ENCODE measurements at regions not wholly inside any gene's neighbourhood (a gene's known extent, or its start where the extent isn't known, plus 50 kb on each side); places are given as distances from the start of the nearest gene placed in this dataset.

GRCh38 chr2:149828520-149829210, 241.1 kb upstream of the MMADHC start:
- no peak for DNase-seq (ENCODE audit: low spot score)
- Mint-ChIP-seq H3K4me3 (ENCODE audit: unreplicated experiment) (no peak overlapping the region), H3K27me3 (ENCODE audit: unreplicated experiment) (no peaks in the 10 kb centered on the region), H3K9me3 (ENCODE audit: unreplicated experiment) (no peaks in the 10 kb centered on the region), H3K36me3 (ENCODE audit: low read depth, unreplicated experiment) (no peaks in the 10 kb centered on the region), H3K27ac (ENCODE audit: unreplicated experiment) (no peak overlapping the region), H3K4me1 (ENCODE audit: unreplicated experiment) (peaks cover 5% of the 10 kb centered on the region)
- TF ChIP-seq, protein P1, sequence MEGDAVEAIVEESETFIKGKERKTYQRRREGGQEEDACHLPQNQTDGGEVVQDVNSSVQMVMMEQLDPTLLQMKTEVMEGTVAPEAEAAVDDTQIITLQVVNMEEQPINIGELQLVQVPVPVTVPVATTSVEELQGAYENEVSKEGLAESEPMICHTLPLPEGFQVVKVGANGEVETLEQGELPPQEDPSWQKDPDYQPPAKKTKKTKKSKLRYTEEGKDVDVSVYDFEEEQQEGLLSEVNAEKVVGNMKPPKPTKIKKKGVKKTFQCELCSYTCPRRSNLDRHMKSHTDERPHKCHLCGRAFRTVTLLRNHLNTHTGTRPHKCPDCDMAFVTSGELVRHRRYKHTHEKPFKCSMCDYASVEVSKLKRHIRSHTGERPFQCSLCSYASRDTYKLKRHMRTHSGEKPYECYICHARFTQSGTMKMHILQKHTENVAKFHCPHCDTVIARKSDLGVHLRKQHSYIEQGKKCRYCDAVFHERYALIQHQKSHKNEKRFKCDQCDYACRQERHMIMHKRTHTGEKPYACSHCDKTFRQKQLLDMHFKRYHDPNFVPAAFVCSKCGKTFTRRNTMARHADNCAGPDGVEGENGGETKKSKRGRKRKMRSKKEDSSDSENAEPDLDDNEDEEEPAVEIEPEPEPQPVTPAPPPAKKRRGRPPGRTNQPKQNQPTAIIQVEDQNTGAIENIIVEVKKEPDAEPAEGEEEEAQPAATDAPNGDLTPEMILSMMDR (IDR thresholded peaks at IDR 0.05; ENCODE audit: unreplicated experiment), result no peak

DNA sequence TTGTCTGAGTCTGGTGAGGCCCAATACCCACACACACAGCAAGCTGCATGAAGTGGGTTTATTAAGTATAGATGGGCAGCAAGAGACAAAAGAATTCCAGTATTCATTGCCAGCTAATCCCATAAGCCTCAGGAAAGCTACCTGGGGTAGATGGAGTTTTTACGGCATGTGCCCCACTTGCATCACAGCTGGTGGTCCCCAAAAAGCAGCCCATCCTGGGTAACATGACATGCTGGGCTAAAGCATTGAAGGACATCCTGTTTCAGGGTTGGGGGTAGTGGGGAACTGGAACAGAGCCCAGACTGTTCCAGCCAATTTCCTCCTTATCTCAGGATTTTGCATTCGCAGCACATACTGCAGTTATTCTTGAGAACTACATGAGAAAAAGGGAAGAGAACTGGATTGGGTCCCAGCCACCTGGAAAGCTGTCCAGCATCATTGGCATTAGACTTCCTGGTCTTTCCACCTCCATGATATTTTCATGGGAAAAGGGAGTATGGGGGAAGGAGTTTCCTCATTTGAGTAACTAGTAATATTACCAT, 240.1 kb upstream of the MMADHC start:
- DNase-seq (ENCODE audit: low spot score), result no peak
- H3K4me1 Mint-ChIP-seq (ENCODE audit: unreplicated experiment), result peaks cover 5% of the 10 kb centered on the region
- H3K4me3 Mint-ChIP-seq (ENCODE audit: unreplicated experiment), result no peak overlapping the region
- TF ChIP-seq, protein P1 (IDR thresholded peaks at IDR 0.05; ENCODE audit: unreplicated experiment), result no peak
- no peaks in the 10 kb centered on the region for H3K9me3 Mint-ChIP-seq (ENCODE audit: unreplicated experiment)
- no peak overlapping the region for H3K27ac Mint-ChIP-seq (ENCODE audit: unreplicated experiment)
- H3K27me3 Mint-ChIP-seq (ENCODE audit: unreplicated experiment), result no peaks in the 10 kb centered on the region
- H3K36me3 Mint-ChIP-seq (ENCODE audit: low read depth, unreplicated experiment), result no peaks in the 10 kb centered on the region

DNA sequence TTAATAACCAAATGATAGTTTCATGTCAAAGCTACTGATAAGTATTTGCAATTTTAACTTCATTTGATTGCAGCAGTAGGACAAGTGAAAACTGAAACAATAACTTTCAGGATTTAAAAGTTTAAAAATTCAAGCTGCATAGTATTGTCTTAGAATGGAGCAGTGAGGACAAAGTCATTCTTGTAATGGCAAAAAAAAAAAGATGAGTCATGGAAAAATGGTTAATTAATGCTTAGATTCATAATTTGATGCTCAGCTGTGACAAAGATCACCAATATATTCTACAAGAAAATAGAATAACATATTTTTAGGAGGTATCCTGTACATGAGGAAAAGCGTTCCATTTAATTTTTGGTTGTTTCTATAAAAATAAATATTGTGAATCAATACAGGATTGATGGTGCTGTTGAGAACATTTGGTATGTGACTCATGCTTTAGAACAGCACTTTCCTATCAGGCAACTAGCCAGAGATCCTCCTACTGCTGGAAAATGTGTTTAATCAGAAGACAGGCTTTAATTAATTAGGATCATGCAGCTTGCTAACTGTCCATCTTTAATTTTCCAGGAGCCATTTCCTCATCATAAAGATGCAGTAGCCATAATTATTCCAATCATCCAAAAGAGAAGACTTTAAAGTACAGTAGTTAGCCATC, 239.0 kb upstream of the MMADHC start:
- peaks cover 4% of the 10 kb centered on the region for H3K4me1 Mint-ChIP-seq (ENCODE audit: unreplicated experiment)
- no peak for DNase-seq (ENCODE audit: low spot score)
- no peak overlapping the region for H3K4me3 Mint-ChIP-seq (ENCODE audit: unreplicated experiment)
- H3K36me3 Mint-ChIP-seq (ENCODE audit: low read depth, unreplicated experiment), result no peaks in the 10 kb centered on the region
- H3K27me3 Mint-ChIP-seq (ENCODE audit: unreplicated experiment), result no peaks in the 10 kb centered on the region
- no peaks in the 10 kb centered on the region for H3K9me3 Mint-ChIP-seq (ENCODE audit: unreplicated experiment)
- TF ChIP-seq, protein P1 (IDR thresholded peaks at IDR 0.05; ENCODE audit: unreplicated experiment), result no peak
- no peak overlapping the region for H3K27ac Mint-ChIP-seq (ENCODE audit: unreplicated experiment)

DNA sequence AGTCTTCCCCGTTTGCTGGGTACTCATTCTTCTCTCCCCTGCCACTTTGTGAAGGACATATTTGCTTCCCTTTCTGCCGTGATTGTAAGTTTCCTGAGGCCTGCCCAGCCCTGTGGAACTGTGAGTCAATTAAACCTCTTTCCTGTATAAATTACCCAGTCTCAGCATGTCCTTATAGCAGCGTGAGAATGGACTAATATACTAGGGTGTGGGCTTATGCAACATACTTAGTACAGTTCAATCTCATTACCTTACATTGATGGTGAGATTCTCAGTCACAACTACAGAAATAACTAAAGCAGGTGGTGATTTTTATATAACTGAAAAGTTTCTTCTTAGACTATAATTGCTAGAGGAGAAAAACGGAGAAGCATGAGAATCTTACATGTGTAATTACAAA, 237.9 kb upstream of the MMADHC start:
- Mint-ChIP-seq H3K9me3 (ENCODE audit: unreplicated experiment) (no peaks in the 10 kb centered on the region), H3K4me1 (ENCODE audit: unreplicated experiment) (no peaks in the 10 kb centered on the region), H3K27ac (ENCODE audit: unreplicated experiment) (no peak overlapping the region), H3K4me3 (ENCODE audit: unreplicated experiment) (no peak overlapping the region), H3K36me3 (ENCODE audit: low read depth, unreplicated experiment) (no peaks in the 10 kb centered on the region), H3K27me3 (ENCODE audit: unreplicated experiment) (no peaks in the 10 kb centered on the region)
- TF ChIP-seq, protein P1 (IDR thresholded peaks at IDR 0.05; ENCODE audit: unreplicated experiment), result no peak
- DNase-seq (ENCODE audit: low spot score), result no peak

GRCh38 chr2:149824136-149824535, 236.6 kb upstream of the MMADHC start:
- Mint-ChIP-seq H3K9me3 (ENCODE audit: unreplicated experiment) (no peaks in the 10 kb centered on the region), H3K4me1 (ENCODE audit: unreplicated experiment) (peaks cover 5% of the 10 kb centered on the region), H3K36me3 (ENCODE audit: low read depth, unreplicated experiment) (no peaks in the 10 kb centered on the region), H3K27me3 (ENCODE audit: unreplicated experiment) (no peaks in the 10 kb centered on the region), H3K4me3 (ENCODE audit: unreplicated experiment) (no peak overlapping the region), H3K27ac (ENCODE audit: unreplicated experiment) (no peak overlapping the region)
- TF ChIP-seq, protein P1 (IDR thresholded peaks at IDR 0.05; ENCODE audit: unreplicated experiment), result no peak
- DNase-seq (ENCODE audit: low spot score), result no peak
